NB4 (cell line): ENCODE measurements at regions not wholly inside any gene's neighbourhood (a gene's known extent, or its start where the extent isn't known, plus 50 kb on each side); places are given as distances from the start of the nearest gene placed in this dataset.
"Not testable (repeated sequence)": the region's sequence is repeated elsewhere in the genome, so short reads cannot be mapped to it uniquely, and the experiment has no call there.

Experiments used
- CTCF ChIP-seq: IDR thresholded peaks from one replicate; pipeline ENCODE4 v1.5.1; 2012; ENCODE audit warnings: low read depth, low read length
- POLR2A ChIP-seq: IDR thresholded peaks from 2 replicates; pipeline ENCODE4 v1.6.1; 2011; ENCODE audit warnings: mild to moderate bottlenecking; ENCODE audit not compliant: insufficient read length; ENCODE audit errors: extremely low read depth

DNA sequence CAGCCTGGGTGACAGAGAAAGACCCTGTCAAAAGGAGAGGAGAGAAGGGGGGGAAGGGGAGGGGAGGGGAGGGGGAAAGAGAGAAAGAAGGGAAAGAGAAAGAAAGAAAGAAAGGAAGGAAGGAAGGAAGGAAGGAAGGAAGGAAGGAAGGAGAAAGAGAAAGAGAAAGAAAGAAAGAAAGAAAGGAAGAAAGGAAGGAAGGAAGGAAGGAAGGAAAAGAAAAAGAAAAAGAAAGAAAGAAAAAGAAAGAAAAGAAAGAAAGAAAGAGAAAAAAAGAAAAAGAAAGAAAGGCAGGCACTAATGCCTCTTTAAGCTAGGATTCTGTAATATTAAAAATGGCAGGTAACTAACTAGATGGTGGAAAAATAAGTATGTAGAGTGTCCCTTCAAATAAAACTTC, 59.8 kb upstream of the ABLIM1 start:
- TF ChIP-seq CTCF, POLR2A: not testable (repeated sequence)
